Osteoblast (primary cell): ENCODE measurements at regions not wholly inside any gene's neighbourhood (a gene's known extent, or its start where the extent isn't known, plus 50 kb on each side); places are given as distances from the start of the nearest gene placed in this dataset.
A peak's percentile ranks its signal among the peaks of the same experiment; 100 is the strongest.

Experiments used
- DNase-seq: peaks from one replicate; pipeline ENCODE4 v3.0.0; 2011; ENCODE audit warnings: low spot score, mixed read lengths; ENCODE audit not compliant: insufficient read length; ENCODE audit errors: missing footprints
- H2AFZ ChIP-seq: 2 replicates; pipeline ENCODE4 v1.6.0; 2011; ENCODE audit warnings: mild to moderate bottlenecking, low read length
- H3K27ac ChIP-seq: 2 replicates; pipeline ENCODE4 v1.5.1; 2011; ENCODE audit warnings: mild to moderate bottlenecking, low read depth, low read length, moderate library complexity
- H3K27me3 ChIP-seq: 2 replicates; pipeline ENCODE4 v1.6.0; 2012; ENCODE audit warnings: mild to moderate bottlenecking, control low read depth, inconsistent platforms, low read length, moderate library complexity; ENCODE audit not compliant: insufficient read depth
- H3K36me3 ChIP-seq: 2 replicates; pipeline ENCODE4 v1.5.1; 2011; ENCODE audit warnings: mild to moderate bottlenecking, low read length, control low read depth, moderate library complexity; ENCODE audit not compliant: insufficient read depth
- H3K4me1 ChIP-seq: 2 replicates; pipeline ENCODE4 v1.5.1; 2011; ENCODE audit warnings: mild to moderate bottlenecking, low read length, control low read depth, moderate library complexity; ENCODE audit not compliant: insufficient read depth
- H3K4me2 ChIP-seq: 2 replicates; pipeline ENCODE4 v1.6.0; 2011; ENCODE audit warnings: mild to moderate bottlenecking, low read length; ENCODE audit not compliant: insufficient read depth
- H3K4me3 ChIP-seq: fragments of 200-600 bp; sonication (generic); 3 replicates; pipeline ENCODE4 v1.5.1; 2012; ENCODE audit warnings: mild to moderate bottlenecking, low read length, inconsistent platforms; ENCODE audit not compliant: insufficient read depth
- H3K79me2 ChIP-seq: 2 replicates; pipeline ENCODE4 v1.6.0; 2012; ENCODE audit warnings: mild to moderate bottlenecking, low read length, control low read depth, inconsistent platforms; ENCODE audit not compliant: insufficient read depth
- H3K9me3 ChIP-seq: 2 replicates; pipeline ENCODE4 v1.5.1; 2011; ENCODE audit warnings: low read depth, low read length, control low read depth
- H4K20me1 ChIP-seq: 2 replicates; pipeline ENCODE4 v1.6.0; 2012; ENCODE audit warnings: mild to moderate bottlenecking, low read length, control low read depth; ENCODE audit not compliant: insufficient read depth
- TF ChIP-seq, protein P1 (sequence below): IDR thresholded peaks from 2 replicates; pipeline ENCODE4 v1.5.1; 2011; ENCODE audit warnings: mild to moderate bottlenecking, low read depth, low read length, moderate library complexity; ENCODE audit errors: extremely low read depth

GRCh38 chr15:24766511-24767133, 91.0 kb downstream of the NPAP1 start:
- no peaks in the 10 kb centered on the region for H3K9me3 ChIP-seq
- no peak for DNase-seq
- H3K27ac ChIP-seq: no peak overlapping the region
- TF ChIP-seq, protein P1, sequence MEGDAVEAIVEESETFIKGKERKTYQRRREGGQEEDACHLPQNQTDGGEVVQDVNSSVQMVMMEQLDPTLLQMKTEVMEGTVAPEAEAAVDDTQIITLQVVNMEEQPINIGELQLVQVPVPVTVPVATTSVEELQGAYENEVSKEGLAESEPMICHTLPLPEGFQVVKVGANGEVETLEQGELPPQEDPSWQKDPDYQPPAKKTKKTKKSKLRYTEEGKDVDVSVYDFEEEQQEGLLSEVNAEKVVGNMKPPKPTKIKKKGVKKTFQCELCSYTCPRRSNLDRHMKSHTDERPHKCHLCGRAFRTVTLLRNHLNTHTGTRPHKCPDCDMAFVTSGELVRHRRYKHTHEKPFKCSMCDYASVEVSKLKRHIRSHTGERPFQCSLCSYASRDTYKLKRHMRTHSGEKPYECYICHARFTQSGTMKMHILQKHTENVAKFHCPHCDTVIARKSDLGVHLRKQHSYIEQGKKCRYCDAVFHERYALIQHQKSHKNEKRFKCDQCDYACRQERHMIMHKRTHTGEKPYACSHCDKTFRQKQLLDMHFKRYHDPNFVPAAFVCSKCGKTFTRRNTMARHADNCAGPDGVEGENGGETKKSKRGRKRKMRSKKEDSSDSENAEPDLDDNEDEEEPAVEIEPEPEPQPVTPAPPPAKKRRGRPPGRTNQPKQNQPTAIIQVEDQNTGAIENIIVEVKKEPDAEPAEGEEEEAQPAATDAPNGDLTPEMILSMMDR: no peak
- no peak overlapping the region for H3K4me3 ChIP-seq
- H3K4me1 ChIP-seq: no peaks in the 10 kb centered on the region
- H4K20me1 ChIP-seq: no peaks in the 10 kb centered on the region
- H2AFZ ChIP-seq: no peak overlapping the region
- H3K4me2 ChIP-seq: no peak overlapping the region
- H3K36me3 ChIP-seq: no peaks in the 10 kb centered on the region
- H3K79me2 ChIP-seq: no peaks in the 10 kb centered on the region
- no peaks in the 10 kb centered on the region for H3K27me3 ChIP-seq

DNA sequence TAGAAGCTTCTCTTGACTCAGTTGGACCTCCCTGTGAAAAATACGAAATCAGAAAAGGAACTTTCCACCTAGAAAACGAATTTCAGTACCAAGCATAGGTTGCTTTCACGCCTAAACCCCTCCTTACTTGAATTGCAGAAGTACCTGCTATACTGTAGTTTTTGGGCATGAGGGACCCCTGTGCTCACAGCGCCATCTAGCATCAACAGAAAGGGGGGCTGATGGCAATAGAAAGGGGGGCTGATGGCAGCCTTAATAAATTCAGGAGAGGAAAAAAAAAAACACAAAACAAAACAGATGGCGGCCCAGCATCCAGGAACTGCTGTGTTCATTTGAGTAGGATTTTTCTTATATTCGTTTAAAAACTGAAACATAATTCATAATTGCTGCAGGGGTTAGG, 96.7 kb downstream of the NPAP1 start:
- Histone ChIP-seq H3K27ac (no peak overlapping the region), H3K27me3 (no peaks in the 10 kb centered on the region), H4K20me1 (no peaks in the 10 kb centered on the region), H3K79me2 (no peaks in the 10 kb centered on the region), H3K4me3 (peak overlapping the region; percentile 68), H2AFZ (peak overlapping the region; percentile 88), H3K9me3 (no peaks in the 10 kb centered on the region), H3K36me3 (no peaks in the 10 kb centered on the region), H3K4me1 (no peaks in the 10 kb centered on the region), H3K4me2 (peak overlapping the region; percentile 68)
- peak; percentile 27 for DNase-seq
- TF ChIP-seq, protein P1: no peak

GRCh38 chr15:24772686-24773373, 97.3 kb downstream of the NPAP1 start:
- H3K4me2 ChIP-seq: peak overlapping the region; percentile 68
- H3K27ac ChIP-seq: no peak overlapping the region
- no peaks in the 10 kb centered on the region for H3K4me1 ChIP-seq
- peak overlapping the region; percentile 88 for H2AFZ ChIP-seq
- H3K36me3 ChIP-seq: no peaks in the 10 kb centered on the region
- TF ChIP-seq, protein P1: no peak
- H3K4me3 ChIP-seq: peak overlapping the region; percentile 68
- no peaks in the 10 kb centered on the region for H3K27me3 ChIP-seq
- H4K20me1 ChIP-seq: no peaks in the 10 kb centered on the region
- DNase-seq: peak; percentile 83
- no peaks in the 10 kb centered on the region for H3K79me2 ChIP-seq
- H3K9me3 ChIP-seq: no peaks in the 10 kb centered on the region

DNA sequence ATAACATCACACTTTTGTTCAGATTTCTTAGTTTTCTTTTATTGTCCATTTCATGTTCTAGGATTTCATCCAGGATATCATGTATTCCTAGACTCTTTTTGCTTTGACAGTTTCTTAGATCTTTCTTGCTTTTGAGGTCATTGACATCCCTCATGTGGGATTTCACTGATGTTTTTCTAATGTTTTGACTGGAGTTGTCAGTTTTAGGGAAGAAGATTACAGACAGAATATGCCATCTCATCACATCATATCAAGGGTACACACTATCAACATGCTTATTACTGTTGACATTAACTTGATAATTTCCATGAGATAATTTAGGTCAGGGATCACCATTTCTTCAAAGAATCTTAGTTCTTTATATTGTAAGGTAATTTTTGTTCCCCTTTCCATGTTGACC, 101.7 kb downstream of the NPAP1 start:
- Histone ChIP-seq H3K27ac (no peak overlapping the region), H4K20me1 (no peaks in the 10 kb centered on the region), H3K79me2 (no peaks in the 10 kb centered on the region), H3K4me1 (no peaks in the 10 kb centered on the region), H3K4me2 (no peak overlapping the region), H3K36me3 (no peaks in the 10 kb centered on the region), H3K4me3 (no peak overlapping the region), H3K27me3 (no peaks in the 10 kb centered on the region), H2AFZ (no peak overlapping the region), H3K9me3 (no peaks in the 10 kb centered on the region)
- DNase-seq: no peak
- TF ChIP-seq, protein P1: no peak
